Natural killer cell (primary cell): ENCODE measurements at regions not wholly inside any gene's neighbourhood (a gene's known extent, or its start where the extent isn't known, plus 50 kb on each side); places are given as distances from the start of the nearest gene placed in this dataset.

ENCODE experiments used
- ATAC-seq, 3 donors: fragments of 150-1000 bp in 2 of 3; fragments of 200-7000 bp in 1 of 3; cut with Tn5 transposase; 1 replicate in 1 of 3; 2 replicates in 2 of 3; pipeline ENCODE4 v1.10.0; 2021; ENCODE audit warnings: mild to moderate bottlenecking in 2 of 3, moderate library complexity in 2 of 3
- DNase-seq, 2 donors: peaks; one replicate each; pipeline versions ENCODE4 v3.0.0 to v3.0.0-alpha.2; 2013 to 2021; ENCODE audit warnings: mixed read lengths in 1 of 2
- H3K27ac ChIP-seq: one replicate; pipeline ENCODE4 v1.5.1; 2013; ENCODE audit warnings: mild to moderate bottlenecking, low read length
- H3K27me3 ChIP-seq: one replicate; pipeline ENCODE4 v1.6.1; 2013; ENCODE audit warnings: low read length; ENCODE audit not compliant: control insufficient read depth, insufficient read depth
- H3K36me3 ChIP-seq: one replicate; pipeline ENCODE4 v1.6.1; 2013; ENCODE audit warnings: low read length; ENCODE audit not compliant: control insufficient read depth, insufficient read depth
- H3K4me1 ChIP-seq: one replicate; pipeline ENCODE4 v1.6.1; 2013; ENCODE audit warnings: low read length; ENCODE audit not compliant: control insufficient read depth, insufficient read depth
- H3K4me3 ChIP-seq: one replicate; pipeline ENCODE4 v1.5.1; 2013; ENCODE audit warnings: low read length
- H3K9me3 ChIP-seq: one replicate; pipeline ENCODE4 v1.6.1; 2013; ENCODE audit warnings: low read length; ENCODE audit not compliant: control insufficient read depth, insufficient read depth
- H3K27ac Mint-ChIP-seq, 2 donors: one replicate each; pipeline ENCODE4 v1.8.0; 2022; ENCODE audit warnings: mild to moderate bottlenecking in 2 of 2, mixed read lengths in 2 of 2, moderate library complexity in 1 of 2
- H3K27me3 Mint-ChIP-seq, 2 donors: one replicate each; pipeline ENCODE4 v1.8.0; 2022; ENCODE audit warnings: low read depth in 2 of 2, mixed read lengths in 2 of 2
- H3K36me3 Mint-ChIP-seq: one replicate; pipeline ENCODE4 v1.8.0; 2022; ENCODE audit warnings: mixed read lengths
- H3K4me1 Mint-ChIP-seq, 2 donors: one replicate each; pipeline ENCODE4 v1.8.0; 2022; ENCODE audit warnings: mixed read lengths in 2 of 2
- H3K4me3 Mint-ChIP-seq: one replicate; pipeline ENCODE4 v1.8.0; 2022; ENCODE audit warnings: mild to moderate bottlenecking, moderate library complexity, mixed read lengths
- H3K9me3 Mint-ChIP-seq, 2 donors: one replicate each; pipeline ENCODE4 v1.8.0; 2022; ENCODE audit warnings: mixed read lengths in 2 of 2
- WGBS: methylation state at CpG from one replicate; pipeline ENCODE4 v1.1.7; 2013; ENCODE audit warnings: missing lambda C conversion rate; ENCODE audit not compliant: insufficient coverage; 5-methylcytosine and 5-hydroxymethylcytosine counted together
- intact Hi-C: fragments of 100-400 bp; cut with micrococcal nuclease; formaldehyde crosslinking; loops from one replicate; pipeline ENCODE4 v1.14.2; 2022
- TF ChIP-seq, protein P1 (sequence below): fragments of 200-600 bp; IDR thresholded peaks from one replicate; pipeline ENCODE4 v1.8.0; 2022; ENCODE audit warnings: antibody characterized with exemption

DNA sequence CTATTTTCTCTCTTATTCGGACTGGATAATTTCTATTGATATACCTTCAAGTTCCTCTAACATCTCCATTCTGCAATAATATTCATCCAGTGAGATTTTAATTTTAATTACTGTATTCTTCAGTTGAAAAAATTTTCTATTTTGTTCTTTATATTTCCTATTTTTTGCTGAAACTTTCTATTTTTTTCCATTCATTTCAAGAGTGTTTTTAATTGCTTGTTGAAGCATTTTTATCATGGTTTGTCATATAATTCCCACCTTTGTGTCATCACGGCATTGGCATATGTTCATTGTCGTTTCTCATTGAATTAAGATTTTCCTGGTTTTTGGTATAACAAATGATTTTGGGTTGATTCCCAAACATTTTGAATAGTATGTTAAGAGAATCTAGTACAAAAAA is 214.9 kb upstream of the HDDC2 start:
- Mint-ChIP-seq H3K36me3 (no peaks in the 10 kb centered on the region), H3K4me3 (no peak overlapping the region), H3K9me3 (no peaks in the 10 kb centered on the region), H3K4me1 (no peaks in the 10 kb centered on the region), H3K27ac (no peak overlapping the region), H3K27me3 (peaks cover 15 to 21% of the 10 kb centered on the region in 2 donors)
- 100% methylated on average over 1 of the region's 3 CpGs for WGBS
- TF ChIP-seq, protein P1, sequence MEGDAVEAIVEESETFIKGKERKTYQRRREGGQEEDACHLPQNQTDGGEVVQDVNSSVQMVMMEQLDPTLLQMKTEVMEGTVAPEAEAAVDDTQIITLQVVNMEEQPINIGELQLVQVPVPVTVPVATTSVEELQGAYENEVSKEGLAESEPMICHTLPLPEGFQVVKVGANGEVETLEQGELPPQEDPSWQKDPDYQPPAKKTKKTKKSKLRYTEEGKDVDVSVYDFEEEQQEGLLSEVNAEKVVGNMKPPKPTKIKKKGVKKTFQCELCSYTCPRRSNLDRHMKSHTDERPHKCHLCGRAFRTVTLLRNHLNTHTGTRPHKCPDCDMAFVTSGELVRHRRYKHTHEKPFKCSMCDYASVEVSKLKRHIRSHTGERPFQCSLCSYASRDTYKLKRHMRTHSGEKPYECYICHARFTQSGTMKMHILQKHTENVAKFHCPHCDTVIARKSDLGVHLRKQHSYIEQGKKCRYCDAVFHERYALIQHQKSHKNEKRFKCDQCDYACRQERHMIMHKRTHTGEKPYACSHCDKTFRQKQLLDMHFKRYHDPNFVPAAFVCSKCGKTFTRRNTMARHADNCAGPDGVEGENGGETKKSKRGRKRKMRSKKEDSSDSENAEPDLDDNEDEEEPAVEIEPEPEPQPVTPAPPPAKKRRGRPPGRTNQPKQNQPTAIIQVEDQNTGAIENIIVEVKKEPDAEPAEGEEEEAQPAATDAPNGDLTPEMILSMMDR, result no peak
- no peak for ATAC-seq
- H3K9me3 ChIP-seq, result no peaks in the 10 kb centered on the region
- H3K4me3 ChIP-seq, result no peak overlapping the region
- no peaks in the 10 kb centered on the region for H3K36me3 ChIP-seq
- no peaks in the 10 kb centered on the region for H3K4me1 ChIP-seq
- intact Hi-C loops, result no loop called here
- no peak overlapping the region for H3K27ac ChIP-seq
- H3K27me3 ChIP-seq, result peaks cover 2% of the 10 kb centered on the region
- DNase-seq, result no peak

DNA sequence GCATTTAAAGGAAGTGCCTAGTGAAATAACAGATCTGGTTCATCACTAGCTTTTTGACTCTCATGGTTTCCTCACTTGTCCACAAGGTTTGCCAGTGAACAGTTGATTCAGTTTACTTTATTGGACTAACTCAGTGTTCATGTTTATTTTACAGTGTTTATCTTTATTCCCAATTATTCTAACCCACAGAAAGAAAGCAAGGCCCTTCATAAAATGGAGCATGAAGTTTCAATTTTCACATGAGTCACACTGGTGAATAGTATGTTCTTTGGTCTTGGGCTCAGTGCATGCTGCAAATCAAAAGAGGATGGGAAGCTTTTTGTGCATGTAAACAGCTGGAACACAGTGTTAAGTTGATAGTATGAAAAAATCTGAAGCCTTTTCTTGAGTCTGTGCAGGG is 217.6 kb upstream of the HDDC2 start:
- Mint-ChIP-seq H3K4me3 (no peak overlapping the region), H3K27ac (no peak overlapping the region), H3K27me3 (peaks cover 13 to 21% of the 10 kb centered on the region in 2 donors), H3K36me3 (no peaks in the 10 kb centered on the region), H3K9me3 (no peaks in the 10 kb centered on the region), H3K4me1 (no peaks in the 10 kb centered on the region)
- intact Hi-C loops, result no loop called here
- Histone ChIP-seq H3K27me3 (peaks cover 5% of the 10 kb centered on the region), H3K27ac (no peak overlapping the region), H3K36me3 (no peaks in the 10 kb centered on the region), H3K4me3 (no peak overlapping the region), H3K9me3 (no peaks in the 10 kb centered on the region), H3K4me1 (no peaks in the 10 kb centered on the region)
- DNase-seq (no peak), ATAC-seq (no peak)
- TF ChIP-seq, protein P1, result no peak

DNA sequence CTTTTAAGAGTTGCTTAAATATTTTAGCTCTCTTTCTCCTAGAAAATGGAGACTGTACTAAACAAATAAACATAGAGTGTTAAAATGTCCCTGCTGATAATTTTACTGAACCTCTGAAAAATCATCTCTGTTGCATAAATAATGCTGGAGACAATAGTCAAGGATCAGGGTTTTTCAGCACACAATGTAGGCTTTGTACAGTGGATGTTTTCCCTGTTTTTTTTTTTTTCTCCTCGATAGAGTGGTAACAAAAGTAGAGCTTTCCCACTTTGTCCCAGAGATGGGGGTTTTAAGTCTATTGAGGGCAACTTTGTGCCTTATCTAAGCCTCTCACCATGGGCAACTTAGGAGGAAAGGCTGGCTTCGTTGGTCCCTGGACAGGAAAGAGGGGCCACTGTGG is 222.6 kb upstream of the HDDC2 start:
- peaks cover 9% of the 10 kb centered on the region for H3K27me3 ChIP-seq
- Mint-ChIP-seq H3K27me3 (peaks cover 10 to 27% of the 10 kb centered on the region in 2 donors), H3K36me3 (no peaks in the 10 kb centered on the region), H3K4me3 (no peak overlapping the region), H3K9me3 (no peaks in the 10 kb centered on the region), H3K4me1 (no peaks in the 10 kb centered on the region), H3K27ac (no peak overlapping the region)
- no peaks in the 10 kb centered on the region for H3K4me1 ChIP-seq
- no peaks in the 10 kb centered on the region for H3K9me3 ChIP-seq
- intact Hi-C loops, result no loop called here
- no peak for DNase-seq
- no peaks in the 10 kb centered on the region for H3K36me3 ChIP-seq
- no peak overlapping the region for H3K4me3 ChIP-seq
- no peak for ATAC-seq
- H3K27ac ChIP-seq, result no peak overlapping the region
- 7% methylated on average over 2 of the region's 2 CpGs for WGBS
- TF ChIP-seq, protein P1, result no peak

DNA sequence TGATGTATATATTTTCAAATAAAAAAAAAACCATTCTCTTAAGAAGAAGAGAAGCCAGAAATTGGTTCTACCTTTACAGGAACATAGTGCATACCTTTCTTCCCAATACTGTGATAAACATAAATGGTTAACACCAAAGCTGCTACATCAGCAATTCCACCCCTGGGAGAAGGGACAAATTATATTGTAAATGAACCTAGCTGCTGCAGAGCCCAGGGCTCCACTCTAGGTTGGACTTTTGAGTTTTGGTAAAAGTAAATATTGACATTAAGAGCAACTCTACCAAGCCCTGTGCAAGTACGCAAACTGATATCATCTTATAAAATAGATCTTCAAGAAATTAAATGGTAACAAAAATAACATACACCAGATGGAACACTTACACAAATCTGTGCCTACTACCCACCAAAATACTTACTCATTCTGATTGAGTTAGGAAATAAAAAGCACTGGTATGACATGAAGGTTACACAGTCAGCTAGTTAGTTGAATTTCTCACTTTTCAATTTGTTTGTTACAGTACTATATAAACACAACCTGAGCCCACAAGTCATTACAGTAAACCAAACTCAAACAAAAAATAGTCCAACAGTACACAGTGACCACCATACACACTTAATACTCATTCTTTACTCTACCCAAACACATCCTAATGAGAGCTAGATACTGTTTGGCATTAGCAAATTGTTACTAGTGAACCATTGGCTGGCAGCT is 223.3 kb upstream of the HEY2 start:
- H3K4me3 ChIP-seq, result no peak overlapping the region
- H3K27ac Mint-ChIP-seq, result no peak overlapping the region
- WGBS, result no CpG with 5 or more reads among the region's 1 CpG
- H3K4me3 Mint-ChIP-seq, result no peak overlapping the region
- H3K4me1 Mint-ChIP-seq, result no peaks in the 10 kb centered on the region
- intact Hi-C loops, result no loop called here
- ATAC-seq (no peak), DNase-seq (no peak)
- peaks cover 12% of the 10 kb centered on the region for H3K27me3 ChIP-seq
- H3K9me3 Mint-ChIP-seq, result no peaks in the 10 kb centered on the region
- H3K4me1 ChIP-seq, result no peaks in the 10 kb centered on the region
- H3K27me3 Mint-ChIP-seq, result peaks cover 21 to 26% of the 10 kb centered on the region in 2 donors
- TF ChIP-seq, protein P1, result no peak
- no peaks in the 10 kb centered on the region for H3K9me3 ChIP-seq
- H3K27ac ChIP-seq, result no peak overlapping the region
- no peaks in the 10 kb centered on the region for H3K36me3 Mint-ChIP-seq
- no peaks in the 10 kb centered on the region for H3K36me3 ChIP-seq
